ENCODE measurements at regions not wholly inside any gene's neighbourhood (a gene's known extent, or its start where the extent isn't known, plus 50 kb on each side); places are given as distances from the start of the nearest gene placed in this dataset.

DNA sequence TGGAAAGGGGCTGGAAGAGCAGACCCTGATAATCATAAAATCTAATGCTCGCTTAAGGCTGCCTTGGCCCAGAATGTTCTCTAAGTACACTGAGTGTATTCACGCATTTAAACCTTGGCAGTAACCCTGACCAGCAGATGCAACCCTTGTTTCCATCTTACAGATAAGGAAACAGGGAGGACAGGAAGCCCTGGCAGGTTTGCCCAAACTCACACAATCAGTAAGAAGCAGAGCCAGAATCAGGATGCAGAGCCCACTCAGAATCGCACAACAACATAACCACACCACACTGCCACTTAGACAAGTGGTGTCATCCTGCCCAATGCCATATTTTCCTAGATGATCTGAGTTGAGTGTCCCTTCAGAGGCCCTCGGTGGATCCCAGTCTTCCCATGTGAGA, 214.5 kb upstream of the HES1 start:
- TF ChIP-seq POLR2A (IDR thresholded peaks at IDR 0.05; ENCODE audit: low read depth) (no peak), POLR2AphosphoS5 (IDR thresholded peaks at IDR 0.05) (no peak)
- TF ChIP-seq, protein P1, sequence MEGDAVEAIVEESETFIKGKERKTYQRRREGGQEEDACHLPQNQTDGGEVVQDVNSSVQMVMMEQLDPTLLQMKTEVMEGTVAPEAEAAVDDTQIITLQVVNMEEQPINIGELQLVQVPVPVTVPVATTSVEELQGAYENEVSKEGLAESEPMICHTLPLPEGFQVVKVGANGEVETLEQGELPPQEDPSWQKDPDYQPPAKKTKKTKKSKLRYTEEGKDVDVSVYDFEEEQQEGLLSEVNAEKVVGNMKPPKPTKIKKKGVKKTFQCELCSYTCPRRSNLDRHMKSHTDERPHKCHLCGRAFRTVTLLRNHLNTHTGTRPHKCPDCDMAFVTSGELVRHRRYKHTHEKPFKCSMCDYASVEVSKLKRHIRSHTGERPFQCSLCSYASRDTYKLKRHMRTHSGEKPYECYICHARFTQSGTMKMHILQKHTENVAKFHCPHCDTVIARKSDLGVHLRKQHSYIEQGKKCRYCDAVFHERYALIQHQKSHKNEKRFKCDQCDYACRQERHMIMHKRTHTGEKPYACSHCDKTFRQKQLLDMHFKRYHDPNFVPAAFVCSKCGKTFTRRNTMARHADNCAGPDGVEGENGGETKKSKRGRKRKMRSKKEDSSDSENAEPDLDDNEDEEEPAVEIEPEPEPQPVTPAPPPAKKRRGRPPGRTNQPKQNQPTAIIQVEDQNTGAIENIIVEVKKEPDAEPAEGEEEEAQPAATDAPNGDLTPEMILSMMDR (IDR thresholded peaks at IDR 0.05), result no peak
